Testis (tissue), 2 donors: ENCODE measurements at regions not wholly inside any gene's neighbourhood (a gene's known extent, or its start where the extent isn't known, plus 50 kb on each side); places are given as distances from the start of the nearest gene placed in this dataset.

Experiments
- CTCF ChIP-seq, 3 experiments: fragments of 450-650 bp in 2 of 3; fragments of 200-600 bp in 1 of 3; sonication (generic) in 1 of 3; IDR thresholded peaks; one replicate each; pipeline ENCODE4 v1.5.1; 2016 to 2019; ENCODE audit warnings: antibody characterized with exemption in 3 of 3, mild to moderate bottlenecking in 2 of 3, moderate library complexity in 1 of 3
- POLR2A ChIP-seq: fragments of 450-650 bp; IDR thresholded peaks from one replicate; pipeline ENCODE4 v1.6.1; 2017; ENCODE audit warnings: antibody characterized with exemption, mild to moderate bottlenecking, moderate library complexity

GRCh38 chr20:52637201-52637600 is 335.0 kb upstream of the TSHZ2 start:
- TF ChIP-seq CTCF (IDR thresholded peaks at IDR 0.05) (no peak), POLR2A (no peak)
